ENCODE measurements at regions not wholly inside any gene's neighbourhood (a gene's known extent, or its start where the extent isn't known, plus 50 kb on each side); places are given as distances from the start of the nearest gene placed in this dataset.

DNA sequence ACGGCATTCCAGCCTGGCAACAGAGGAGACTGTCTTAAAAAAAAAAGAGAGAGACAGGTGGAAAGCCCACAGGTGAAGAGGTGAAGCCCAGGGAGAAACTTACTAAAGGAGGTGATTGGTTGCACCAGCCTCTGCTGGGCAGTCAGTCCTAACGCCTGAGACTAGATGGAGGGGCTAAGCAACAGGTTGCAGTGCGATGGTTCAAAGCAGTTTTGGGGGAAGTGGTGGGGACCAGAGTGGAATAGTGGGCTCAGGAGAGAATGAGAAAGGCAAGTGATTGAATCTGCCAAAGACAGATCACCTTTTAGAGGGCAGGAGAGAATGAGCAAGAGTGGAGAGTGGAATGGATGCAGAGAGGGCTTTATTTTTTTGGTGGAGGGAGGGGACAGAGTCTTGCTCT, 100.0 kb upstream of the KCTD7 start (continued):
- TF ChIP-seq, protein P1, sequence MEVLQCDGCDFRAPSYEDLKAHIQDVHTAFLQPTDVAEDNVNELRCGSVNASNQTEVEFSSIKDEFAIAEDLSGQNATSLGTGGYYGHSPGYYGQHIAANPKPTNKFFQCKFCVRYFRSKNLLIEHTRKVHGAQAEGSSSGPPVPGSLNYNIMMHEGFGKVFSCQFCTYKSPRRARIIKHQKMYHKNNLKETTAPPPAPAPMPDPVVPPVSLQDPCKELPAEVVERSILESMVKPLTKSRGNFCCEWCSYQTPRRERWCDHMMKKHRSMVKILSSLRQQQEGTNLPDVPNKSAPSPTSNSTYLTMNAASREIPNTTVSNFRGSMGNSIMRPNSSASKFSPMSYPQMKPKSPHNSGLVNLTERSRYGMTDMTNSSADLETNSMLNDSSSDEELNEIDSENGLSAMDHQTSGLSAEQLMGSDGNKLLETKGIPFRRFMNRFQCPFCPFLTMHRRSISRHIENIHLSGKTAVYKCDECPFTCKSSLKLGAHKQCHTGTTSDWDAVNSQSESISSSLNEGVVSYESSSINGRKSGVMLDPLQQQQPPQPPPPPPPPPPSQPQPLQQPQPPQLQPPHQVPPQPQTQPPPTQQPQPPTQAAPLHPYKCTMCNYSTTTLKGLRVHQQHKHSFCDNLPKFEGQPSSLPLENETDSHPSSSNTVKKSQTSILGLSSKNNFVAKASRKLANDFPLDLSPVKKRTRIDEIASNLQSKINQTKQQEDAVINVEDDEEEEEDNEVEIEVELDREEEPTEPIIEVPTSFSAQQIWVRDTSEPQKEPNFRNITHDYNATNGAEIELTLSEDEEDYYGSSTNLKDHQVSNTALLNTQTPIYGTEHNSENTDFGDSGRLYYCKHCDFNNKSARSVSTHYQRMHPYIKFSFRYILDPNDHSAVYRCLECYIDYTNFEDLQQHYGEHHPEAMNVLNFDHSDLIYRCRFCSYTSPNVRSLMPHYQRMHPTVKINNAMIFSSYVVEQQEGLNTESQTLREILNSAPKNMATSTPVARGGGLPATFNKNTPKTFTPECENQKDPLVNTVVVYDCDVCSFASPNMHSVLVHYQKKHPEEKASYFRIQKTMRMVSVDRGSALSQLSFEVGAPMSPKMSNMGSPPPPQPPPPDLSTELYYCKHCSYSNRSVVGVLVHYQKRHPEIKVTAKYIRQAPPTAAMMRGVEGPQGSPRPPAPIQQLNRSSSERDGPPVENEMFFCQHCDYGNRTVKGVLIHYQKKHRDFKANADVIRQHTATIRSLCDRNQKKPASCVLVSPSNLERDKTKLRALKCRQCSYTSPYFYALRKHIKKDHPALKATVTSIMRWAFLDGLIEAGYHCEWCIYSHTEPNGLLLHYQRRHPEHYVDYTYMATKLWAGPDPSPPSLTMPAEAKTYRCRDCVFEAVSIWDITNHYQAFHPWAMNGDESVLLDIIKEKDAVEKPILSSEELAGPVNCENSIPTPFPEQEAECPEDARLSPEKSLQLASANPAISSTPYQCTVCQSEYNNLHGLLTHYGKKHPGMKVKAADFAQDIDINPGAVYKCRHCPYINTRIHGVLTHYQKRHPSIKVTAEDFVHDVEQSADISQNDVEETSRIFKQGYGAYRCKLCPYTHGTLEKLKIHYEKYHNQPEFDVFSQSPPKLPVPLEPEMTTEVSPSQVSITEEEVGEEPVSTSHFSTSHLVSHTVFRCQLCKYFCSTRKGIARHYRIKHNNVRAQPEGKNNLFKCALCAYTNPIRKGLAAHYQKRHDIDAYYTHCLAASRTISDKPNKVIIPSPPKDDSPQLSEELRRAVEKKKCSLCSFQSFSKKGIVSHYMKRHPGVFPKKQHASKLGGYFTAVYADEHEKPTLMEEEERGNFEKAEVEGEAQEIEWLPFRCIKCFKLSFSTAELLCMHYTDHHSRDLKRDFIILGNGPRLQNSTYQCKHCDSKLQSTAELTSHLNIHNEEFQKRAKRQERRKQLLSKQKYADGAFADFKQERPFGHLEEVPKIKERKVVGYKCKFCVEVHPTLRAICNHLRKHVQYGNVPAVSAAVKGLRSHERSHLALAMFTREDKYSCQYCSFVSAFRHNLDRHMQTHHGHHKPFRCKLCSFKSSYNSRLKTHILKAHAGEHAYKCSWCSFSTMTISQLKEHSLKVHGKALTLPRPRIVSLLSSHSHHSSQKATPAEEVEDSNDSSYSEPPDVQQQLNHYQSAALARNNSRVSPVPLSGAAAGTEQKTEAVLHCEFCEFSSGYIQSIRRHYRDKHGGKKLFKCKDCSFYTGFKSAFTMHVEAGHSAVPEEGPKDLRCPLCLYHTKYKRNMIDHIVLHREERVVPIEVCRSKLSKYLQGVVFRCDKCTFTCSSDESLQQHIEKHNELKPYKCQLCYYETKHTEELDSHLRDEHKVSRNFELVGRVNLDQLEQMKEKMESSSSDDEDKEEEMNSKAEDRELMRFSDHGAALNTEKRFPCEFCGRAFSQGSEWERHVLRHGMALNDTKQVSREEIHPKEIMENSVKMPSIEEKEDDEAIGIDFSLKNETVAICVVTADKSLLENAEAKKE (CRISPR knock-in tag; IDR thresholded peaks at IDR 0.05) = no peak
- TF ChIP-seq EZH2 (IDR thresholded peaks at IDR 0.05; ENCODE audit: low read depth, unreplicated experiment) (no peak), ZNF114 (CRISPR knock-in tag; IDR thresholded peaks at IDR 0.05) (no peak), POLR2AphosphoS5 (IDR thresholded peaks at IDR 0.05; ENCODE audit: low read depth) (no peak)
- TF ChIP-seq, protein P2, sequence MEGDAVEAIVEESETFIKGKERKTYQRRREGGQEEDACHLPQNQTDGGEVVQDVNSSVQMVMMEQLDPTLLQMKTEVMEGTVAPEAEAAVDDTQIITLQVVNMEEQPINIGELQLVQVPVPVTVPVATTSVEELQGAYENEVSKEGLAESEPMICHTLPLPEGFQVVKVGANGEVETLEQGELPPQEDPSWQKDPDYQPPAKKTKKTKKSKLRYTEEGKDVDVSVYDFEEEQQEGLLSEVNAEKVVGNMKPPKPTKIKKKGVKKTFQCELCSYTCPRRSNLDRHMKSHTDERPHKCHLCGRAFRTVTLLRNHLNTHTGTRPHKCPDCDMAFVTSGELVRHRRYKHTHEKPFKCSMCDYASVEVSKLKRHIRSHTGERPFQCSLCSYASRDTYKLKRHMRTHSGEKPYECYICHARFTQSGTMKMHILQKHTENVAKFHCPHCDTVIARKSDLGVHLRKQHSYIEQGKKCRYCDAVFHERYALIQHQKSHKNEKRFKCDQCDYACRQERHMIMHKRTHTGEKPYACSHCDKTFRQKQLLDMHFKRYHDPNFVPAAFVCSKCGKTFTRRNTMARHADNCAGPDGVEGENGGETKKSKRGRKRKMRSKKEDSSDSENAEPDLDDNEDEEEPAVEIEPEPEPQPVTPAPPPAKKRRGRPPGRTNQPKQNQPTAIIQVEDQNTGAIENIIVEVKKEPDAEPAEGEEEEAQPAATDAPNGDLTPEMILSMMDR (conservative IDR thresholded peaks at IDR 0.05; ENCODE audit: low read depth in 2 of 2) = no peak

DNA sequence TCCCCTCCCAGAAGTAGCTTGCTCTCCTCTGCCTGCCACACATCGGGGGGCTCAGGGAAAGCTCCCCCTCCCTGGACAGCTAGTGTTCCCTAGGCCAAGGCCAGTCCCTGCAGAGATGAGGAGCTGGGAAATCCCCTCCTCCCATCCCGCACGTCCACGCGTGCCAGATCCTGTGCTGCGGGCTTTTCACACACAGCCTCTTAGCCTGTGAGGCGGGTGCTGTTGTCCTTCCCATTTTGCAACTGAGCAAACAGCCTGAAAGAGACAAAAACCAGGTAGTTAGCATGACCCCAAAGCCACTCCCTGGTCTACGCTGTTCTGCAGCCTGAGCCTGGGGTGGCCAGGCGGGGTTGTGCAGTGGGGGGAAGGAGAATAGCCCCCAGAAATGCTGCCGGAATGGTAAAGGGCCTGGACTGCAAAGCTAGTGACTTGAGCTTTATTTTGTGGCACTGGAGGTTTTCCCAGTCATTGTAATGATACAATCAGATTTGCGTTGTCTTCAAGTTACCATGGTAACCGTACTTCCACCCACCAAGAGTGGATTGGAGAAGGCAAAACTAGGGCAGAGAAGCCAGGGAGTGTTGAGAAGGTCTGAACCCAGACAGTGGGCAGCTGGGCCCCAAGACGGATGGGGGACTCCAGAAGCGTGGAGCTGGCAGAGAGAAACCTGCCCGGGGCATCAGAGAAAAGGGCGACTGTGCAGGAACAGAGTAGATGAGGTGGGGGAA, 98.6 kb upstream of the KCTD7 start:
- H3K27me3 ChIP-seq (ENCODE audit: insufficient read depth) = no peaks in the 10 kb centered on the region
- H3K9me2 ChIP-seq (ENCODE audit: insufficient read depth) = no peaks in the 10 kb centered on the region
- no peaks in the 10 kb centered on the region for H4K20me1 ChIP-seq (replicated peaks; ENCODE audit: insufficient read depth)
- H3K79me2 ChIP-seq (replicated peaks; ENCODE audit: insufficient read depth) = no peaks in the 10 kb centered on the region
- H2AFZ ChIP-seq = no peak overlapping the region
- no peak for TF ChIP-seq EZH2 (IDR thresholded peaks at IDR 0.05; ENCODE audit: low read depth, unreplicated experiment)
- no peak overlapping the region for H3K4me3 ChIP-seq
- Mint-ChIP-seq H3K27me3 (ENCODE audit: insufficient read depth, low read depth, poor library complexity) (peaks cover 17% of the 10 kb centered on the region), H3K9me3 (no peaks in the 10 kb centered on the region), H3K4me1 (peaks cover 5% of the 10 kb centered on the region; the same call in 1 of the 3 replicates), H3K36me3 (ENCODE audit: low read depth) (peaks cover 3% of the 10 kb centered on the region; the same call in 1 of the 3 replicates), H3K27ac (no peak overlapping the region), H3K4me3 (no peak overlapping the region)
- no peaks in the 10 kb centered on the region for H3K36me3 ChIP-seq (ENCODE audit: insufficient read depth)
- ATAC-seq (no peak), DNase-seq (ENCODE audit: low spot score) (peak; percentile 39)
- H3K4me1 ChIP-seq (ENCODE audit: insufficient read depth) = no peaks in the 10 kb centered on the region
- no peak overlapping the region for H3K27ac ChIP-seq (ENCODE audit: low read depth)
- no peaks in the 10 kb centered on the region for H3F3A ChIP-seq (replicated peaks; ENCODE audit: low read depth)
- H3K4me2 ChIP-seq = no peak overlapping the region
